Cardiac fibroblast (primary cell): ENCODE measurements at regions not wholly inside any gene's neighbourhood (a gene's known extent, or its start where the extent isn't known, plus 50 kb on each side); places are given as distances from the start of the nearest gene placed in this dataset.
A peak's percentile ranks its signal among the peaks of the same experiment; 100 is the strongest.

ENCODE experiments used
- DNase-seq, 2 donors: peaks; one replicate each; pipeline versions ENCODE4 v3.0.0 to v3.0.0-alpha.2; 2010; ENCODE audit warnings: low read depth in 2 of 2
- H3K4me3 ChIP-seq, 2 donors: replicated peaks in 1 of 2; 1 replicate in 1 of 2; 2 replicates in 1 of 2; pipeline ENCODE4 v1.5.1; 2011; ENCODE audit warnings: low read depth in 2 of 2, low read length in 2 of 2, mild to moderate bottlenecking in 2 of 2, moderate library complexity in 1 of 2
- TF ChIP-seq, protein P1 (sequence below): IDR thresholded peaks from one replicate; pipeline ENCODE4 v1.5.1; 2011; ENCODE audit warnings: low read depth, mild to moderate bottlenecking, low read length, inconsistent platforms

DNA sequence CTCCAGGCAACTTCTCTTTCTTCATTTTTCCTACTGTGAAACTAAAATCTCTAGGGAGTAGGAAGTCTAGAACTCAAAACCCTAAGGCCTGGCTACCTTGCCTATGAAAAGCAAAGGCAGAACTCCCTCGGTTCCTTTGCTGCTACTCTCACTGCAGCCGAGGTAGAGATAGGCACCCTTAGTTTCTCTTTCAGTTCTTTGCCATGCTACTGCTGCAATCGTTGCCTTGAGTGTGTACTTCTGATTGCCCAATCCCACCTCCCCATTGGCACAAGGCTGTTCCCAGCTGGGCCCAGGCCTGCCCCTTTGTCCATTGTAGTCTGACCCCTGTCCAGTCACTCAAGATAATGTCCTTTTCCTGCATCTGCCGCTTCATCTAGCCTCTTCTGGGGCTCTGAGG is 92.3 kb upstream of the MRPS22 start:
- DNase-seq, result peak; percentile 8 to 38
- no peak overlapping the region for H3K4me3 ChIP-seq
- TF ChIP-seq, protein P1, sequence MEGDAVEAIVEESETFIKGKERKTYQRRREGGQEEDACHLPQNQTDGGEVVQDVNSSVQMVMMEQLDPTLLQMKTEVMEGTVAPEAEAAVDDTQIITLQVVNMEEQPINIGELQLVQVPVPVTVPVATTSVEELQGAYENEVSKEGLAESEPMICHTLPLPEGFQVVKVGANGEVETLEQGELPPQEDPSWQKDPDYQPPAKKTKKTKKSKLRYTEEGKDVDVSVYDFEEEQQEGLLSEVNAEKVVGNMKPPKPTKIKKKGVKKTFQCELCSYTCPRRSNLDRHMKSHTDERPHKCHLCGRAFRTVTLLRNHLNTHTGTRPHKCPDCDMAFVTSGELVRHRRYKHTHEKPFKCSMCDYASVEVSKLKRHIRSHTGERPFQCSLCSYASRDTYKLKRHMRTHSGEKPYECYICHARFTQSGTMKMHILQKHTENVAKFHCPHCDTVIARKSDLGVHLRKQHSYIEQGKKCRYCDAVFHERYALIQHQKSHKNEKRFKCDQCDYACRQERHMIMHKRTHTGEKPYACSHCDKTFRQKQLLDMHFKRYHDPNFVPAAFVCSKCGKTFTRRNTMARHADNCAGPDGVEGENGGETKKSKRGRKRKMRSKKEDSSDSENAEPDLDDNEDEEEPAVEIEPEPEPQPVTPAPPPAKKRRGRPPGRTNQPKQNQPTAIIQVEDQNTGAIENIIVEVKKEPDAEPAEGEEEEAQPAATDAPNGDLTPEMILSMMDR, result no peak

DNA sequence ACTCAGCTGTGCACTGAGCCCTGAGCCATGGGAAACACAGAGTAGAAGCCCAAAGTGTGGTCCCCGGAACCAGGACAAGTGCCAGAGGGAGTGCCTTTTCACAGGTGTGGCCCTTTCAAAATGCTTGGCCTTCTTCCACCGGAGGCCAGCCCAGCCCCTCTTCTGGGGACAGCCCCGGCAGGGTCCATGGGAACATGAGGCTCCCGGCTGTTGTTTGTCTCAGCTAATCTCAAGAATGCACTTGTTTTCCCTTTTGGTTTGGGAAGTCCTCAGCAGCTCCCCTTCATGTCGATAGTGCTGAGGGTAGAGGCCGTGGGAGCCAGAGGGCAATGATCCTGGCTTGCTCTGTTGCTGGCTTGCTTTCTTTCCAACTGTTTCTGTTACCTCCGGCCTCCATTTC is 91.1 kb upstream of the MRPS22 start:
- H3K4me3 ChIP-seq, result no peak overlapping the region
- TF ChIP-seq, protein P1, result no peak
- no peak for DNase-seq

DNA sequence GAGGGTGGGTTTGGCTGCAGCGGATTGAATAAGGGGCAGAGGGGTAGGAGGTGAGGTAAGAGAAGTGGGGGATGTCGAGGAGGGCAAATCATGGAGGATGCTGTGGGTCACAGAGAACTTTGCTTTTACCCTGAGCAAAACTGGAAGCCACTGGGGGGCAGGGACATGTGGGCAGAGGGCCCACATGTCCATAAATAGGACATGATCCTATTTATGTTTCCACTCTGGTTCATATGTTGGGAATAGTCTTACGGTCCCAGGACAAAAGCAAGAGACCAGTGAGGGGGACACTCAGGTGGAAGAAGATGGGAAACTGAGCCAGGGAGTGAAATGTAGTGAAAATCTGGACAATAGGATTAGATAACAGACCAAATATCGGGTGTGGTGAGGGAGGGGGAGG is 85.5 kb upstream of the MRPS22 start:
- TF ChIP-seq, protein P1, result no peak
- no peak overlapping the region for H3K4me3 ChIP-seq
- DNase-seq, result no peak

DNA sequence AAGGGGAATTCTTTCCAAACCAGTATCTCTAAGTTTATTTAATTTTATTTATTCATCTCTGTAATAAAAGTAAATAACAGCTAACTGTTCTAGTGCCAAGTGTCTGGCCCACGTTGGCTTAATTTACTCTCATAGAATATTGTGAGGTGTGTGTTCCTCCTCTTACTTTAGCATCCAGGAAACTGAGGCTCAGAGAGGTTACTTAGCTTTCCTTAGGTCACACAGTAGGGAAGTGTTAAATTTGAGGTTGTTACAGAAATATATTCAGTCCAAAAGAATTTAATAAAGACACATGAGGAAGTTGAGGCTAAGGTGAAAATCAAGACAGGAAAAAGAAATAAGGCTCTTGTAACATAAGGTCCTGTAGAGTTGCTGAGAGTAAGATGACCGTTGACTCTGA is 84.4 kb upstream of the MRPS22 start:
- no peak for DNase-seq
- TF ChIP-seq, protein P1, result no peak
- H3K4me3 ChIP-seq, result no peak overlapping the region

DNA sequence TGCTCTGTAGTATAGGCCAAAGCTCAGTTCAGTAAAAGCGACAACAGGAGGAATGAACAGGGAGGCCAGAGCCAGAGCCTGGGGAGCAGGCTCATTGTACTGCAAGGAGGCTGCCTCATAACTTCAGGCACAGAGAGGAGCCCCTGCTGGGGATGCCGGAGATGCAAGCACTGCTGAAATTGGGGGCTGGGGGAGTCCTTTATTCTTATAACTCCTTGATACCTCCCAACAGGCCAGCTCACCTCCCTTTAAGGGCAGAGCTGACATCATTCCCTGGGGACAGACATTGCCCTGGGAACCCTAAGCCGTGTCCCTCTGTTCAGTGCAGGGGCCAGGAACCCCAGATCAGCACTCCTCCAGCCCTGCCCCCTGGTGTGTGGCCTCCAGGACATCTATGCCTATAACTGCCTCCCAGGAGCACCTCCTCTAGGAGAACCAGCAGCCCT is 83.8 kb upstream of the MRPS22 start:
- no peak overlapping the region for H3K4me3 ChIP-seq
- DNase-seq, result no peak
- TF ChIP-seq, protein P1, result no peak

DNA sequence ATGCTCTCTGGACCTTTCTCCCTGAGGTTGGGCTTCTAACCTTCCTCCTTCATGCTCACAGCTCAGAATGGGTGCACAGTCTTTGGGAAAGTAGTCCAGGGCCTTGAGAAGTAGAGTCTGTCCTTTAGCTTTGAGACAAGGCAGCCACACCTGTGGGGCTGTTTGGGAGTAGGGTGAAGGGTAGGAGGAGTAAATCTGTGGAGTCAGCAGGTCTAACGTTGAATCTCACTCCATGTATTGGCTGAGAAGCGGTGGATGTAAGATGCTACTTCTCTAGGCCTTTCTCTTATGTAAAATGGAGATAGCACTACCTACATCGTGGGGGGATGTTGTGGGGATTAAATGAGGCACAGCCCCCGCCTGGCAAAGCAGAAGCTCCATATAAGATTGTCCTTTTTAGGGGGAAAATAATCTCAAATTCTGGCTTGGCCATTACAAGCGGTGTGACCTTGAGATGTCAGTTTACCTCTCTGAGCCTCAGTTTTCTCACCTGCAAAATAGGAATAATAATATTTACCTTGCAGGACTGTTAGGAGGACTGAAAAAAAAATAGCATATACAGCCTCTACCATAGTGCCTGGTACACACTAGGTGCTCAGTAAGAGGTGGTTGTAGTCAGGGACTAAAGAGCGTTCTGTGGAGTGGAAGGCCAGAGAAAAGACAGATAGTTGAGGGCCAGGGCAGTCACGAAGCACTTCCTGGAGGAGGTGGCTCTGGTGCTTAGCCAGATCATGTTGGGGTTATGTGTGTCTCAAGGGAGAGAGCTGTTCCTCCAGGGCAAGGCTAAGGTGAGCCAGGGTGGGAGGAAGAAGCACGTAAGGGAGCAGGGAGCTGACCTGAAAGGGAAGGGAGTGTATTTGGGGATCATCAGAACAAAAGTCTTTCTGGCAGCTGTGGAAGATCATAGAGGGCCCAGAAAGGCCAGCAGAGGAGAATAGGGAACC is 82.8 kb upstream of the MRPS22 start:
- no peak overlapping the region for H3K4me3 ChIP-seq
- no peak for DNase-seq
- TF ChIP-seq, protein P1, result no peak
